HG03575 (cell line): ENCODE measurements at regions not wholly inside any gene's neighbourhood (a gene's known extent, or its start where the extent isn't known, plus 50 kb on each side); places are given as distances from the start of the nearest gene placed in this dataset.

ENCODE experiments used
- ATAC-seq: cut with Tn5 transposase; IDR thresholded peaks from one replicate; pipeline ENCODE4 v1.9.1; 2021; ENCODE audit not compliant: unreplicated experiment, insufficient number of reproducible peaks, low FRiP score; ENCODE audit errors: extremely low read depth

DNA sequence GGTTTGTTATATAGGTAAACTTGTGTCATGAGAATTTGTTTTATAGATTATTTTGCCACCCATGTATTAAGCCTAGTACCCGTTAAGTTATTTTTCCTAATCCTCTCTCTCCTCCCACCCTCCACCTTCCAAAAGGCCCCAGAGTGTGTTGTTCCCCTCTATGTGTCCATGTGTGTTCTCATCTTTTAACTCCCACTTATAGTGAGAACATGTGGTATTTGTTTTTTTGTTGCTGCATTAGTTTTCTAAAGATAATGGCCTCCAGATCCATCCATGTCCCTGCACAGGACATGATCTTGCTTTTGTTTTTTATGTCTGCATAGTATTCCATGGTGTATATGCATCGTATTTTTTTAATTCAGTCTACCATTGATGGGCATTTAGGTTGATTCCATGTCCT lies 1075.6 kb upstream of the CNTNAP5 start:
- ATAC-seq: no peak

DNA sequence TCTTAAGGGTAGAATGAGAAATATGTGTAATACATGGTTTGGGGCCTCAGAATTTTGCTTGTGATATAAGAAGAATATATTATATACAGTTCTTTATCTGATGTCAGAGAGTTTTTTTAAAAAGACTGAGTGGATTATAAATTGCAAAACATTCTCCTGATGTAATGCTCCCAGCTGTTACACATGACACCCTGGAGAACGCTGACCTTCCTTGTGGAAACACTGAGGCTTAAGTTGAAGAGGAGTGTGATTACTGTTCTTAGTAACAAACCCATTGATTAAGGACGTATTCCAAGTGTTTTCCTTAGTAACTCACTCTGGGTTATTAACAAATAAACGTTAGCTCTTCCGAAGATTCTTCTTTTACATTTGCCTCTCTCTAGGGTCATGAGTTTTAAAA lies 1069.3 kb upstream of the CNTNAP5 start:
- ATAC-seq: no peak

DNA sequence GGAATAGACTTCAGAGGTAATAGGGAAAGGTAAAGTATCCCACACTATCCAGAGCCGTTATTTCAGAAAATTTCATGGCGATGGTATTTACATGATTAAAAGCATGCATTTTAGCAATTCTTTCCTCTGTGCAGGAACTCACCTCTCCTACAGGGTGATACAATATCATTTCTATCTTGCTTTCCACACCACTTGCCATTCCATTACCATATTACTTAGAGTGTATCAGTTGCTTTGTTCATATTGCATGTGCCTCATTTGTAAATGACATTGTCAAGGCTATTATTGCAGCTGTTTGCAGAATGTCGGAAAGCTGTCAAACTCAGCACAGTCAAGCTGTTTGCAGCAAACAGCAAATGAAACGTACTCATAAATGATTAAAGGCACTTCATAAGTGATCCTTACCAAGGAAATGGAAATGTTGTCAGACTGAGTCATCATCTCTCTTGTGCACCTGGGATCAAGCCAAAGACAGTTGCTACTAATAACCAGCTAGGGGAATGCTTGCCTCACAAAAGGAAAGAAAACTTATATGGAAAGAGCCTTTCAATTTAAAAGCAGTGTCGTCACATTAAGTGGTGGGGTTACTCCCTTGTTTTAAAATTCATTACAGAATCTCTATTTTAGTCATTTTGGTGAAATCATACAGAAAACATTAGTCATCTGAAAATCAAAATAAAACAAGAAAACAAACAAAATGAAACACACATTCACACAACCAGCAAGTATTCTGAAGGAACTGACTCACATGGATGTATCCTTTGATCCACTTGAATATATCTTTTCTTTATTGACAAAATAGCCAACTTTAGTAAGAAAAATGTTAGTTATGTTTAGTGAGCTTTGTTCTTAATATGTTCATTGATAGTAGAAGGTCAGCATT lies 1064.1 kb upstream of the CNTNAP5 start:
- ATAC-seq: no peak

DNA sequence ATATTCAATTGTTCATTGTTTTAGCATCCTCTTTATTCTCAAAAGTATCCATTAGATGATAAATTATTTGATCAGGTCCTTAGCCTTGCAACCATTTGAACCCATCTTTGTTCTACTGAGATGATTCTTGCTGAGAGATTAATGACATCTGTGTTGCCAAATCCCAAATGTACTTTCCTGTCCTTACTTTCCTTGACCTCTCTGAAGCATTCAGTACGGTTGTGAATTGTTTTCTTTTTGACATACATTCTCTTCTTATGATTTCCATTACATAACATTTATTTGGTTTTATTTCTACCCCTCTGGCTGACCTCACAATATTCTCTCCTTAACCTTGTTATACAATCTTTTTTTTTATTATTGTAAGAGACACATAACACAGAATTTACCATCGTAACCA lies 1058.6 kb upstream of the CNTNAP5 start:
- ATAC-seq: no peak

DNA sequence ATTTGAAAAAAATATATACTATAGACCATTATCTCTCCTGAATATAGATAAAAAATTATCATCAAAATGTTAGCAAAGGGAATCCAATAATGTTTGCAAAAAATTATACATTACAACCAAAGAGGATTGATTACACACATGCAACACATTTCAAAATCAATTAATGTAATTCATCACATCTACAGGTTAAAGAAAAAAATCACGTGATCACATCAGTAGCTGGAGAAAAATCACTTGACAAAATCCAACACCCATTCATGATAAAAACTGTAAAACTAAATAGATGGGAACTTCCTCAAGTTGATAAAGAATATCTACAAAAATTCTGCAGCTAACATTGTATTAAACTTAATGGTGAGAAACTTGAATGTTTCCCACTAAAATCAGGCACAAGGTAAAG lies 1047.5 kb upstream of the CNTNAP5 start:
- ATAC-seq: no peak

DNA sequence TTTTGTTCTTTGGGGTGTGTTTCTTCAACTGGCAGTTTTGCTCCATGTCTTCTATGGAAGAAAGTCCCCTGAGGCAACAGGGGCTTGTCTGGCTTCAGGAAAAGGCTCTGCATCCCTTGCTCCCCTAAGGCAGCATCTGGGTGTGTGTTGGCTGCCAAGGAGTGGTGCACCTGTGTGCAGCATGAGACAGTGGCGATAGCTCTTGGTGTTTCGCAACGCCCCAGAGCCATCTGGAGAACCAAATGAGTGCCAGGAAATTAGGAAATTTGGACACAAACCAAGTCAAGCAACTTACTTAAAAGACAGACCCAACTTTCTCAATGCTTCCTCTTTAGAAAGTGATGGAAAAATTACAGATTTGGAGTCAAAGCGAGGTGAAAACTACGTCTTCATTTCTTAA lies 1044.4 kb upstream of the CNTNAP5 start:
- no peak for ATAC-seq

DNA sequence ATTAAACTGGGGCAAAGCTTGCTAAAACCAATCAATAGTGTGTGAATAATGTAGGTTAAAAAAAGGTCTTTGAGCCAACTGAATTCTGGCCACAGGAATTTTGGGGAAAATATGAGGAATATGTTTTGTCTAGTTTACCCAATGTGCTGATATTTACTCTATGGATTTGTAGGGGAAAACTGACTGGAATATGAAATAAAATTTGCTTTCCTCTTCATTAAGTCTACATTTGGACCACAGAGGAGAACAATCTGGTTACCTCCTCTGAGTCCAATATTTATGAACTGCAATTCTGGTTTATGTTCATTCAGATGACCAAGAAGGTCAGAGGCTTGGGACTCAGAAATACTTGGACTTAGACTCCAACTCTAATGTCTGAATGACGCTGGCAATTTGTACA lies 1042.2 kb upstream of the CNTNAP5 start:
- no peak for ATAC-seq

DNA sequence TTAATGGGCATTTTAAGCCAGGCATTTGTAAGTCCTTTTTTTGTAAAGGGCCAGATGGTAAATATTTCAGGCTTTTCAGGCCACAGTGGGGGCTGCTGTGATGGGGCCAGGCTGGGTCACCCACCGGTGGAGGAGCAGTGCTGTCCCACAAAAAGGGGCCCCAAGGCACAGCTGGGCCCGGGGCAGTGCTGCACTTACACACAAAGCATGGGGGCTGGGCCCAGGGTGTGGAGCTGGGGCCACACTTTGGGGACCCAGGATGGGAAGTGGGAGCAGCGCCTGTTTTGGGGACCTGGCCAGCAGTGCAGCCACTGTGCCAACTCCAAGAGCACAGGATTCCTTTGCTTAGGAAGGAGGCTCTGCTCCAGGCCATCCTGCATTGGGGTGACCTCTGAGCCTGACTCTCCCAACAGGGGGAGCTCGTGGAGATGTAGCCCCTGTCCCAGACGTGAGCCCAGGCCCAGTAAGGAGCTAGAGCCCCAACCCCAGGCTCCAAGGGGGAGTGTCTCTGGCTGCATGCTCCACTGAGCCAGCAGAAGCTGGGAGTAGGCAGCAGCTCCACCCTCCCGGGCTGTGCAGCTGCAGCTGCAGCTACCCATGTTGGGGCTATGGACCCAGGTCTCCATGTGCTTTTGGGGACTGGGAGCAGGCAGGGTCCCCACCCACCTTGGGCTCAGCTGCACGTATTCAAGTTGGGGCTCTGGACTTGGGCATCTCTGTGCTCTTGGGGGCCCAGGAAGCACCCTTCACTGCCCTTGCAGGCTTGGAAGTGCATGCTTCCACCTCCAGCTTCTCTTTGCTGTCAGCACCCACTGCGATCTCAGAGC lies 1036.5 kb upstream of the CNTNAP5 start:
- ATAC-seq: no peak

DNA sequence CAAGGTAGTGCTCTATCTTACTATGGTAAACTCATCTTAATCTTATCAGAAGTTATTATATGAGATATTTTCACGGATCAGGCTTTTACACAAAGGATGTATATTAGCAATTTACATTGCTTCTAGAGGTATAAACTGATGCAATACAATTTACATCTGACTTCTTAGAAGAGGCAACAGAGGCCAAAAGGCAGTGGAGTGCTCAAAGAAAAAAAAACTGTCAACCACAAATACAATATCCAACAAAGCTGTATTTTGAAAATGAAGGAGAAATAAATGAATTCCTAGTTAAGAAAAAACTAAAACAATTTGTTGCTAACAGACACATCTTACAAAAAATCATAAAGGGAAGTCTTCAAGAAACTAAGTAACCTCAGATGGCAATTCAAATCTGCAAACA lies 1031.5 kb upstream of the CNTNAP5 start:
- ATAC-seq: no peak

DNA sequence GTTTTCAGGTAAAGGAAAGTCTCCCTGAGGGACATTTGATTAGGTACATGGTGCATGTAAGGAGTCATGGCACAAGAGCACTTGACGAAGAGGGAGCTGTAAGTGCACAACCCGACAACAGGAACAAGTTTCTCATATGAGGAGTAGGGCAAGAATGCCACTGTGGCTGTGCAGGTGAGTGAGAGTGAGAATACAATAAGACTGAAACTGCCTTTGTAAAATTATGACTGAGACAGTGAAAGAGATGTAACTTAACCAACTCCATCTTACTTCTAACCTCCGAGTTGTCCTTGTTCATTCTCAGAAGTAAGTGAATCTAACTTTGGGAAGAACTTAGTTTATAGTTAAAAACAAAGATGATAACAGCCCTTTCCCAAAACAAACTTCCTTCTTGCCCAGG lies 1025.8 kb upstream of the CNTNAP5 start:
- no peak for ATAC-seq

DNA sequence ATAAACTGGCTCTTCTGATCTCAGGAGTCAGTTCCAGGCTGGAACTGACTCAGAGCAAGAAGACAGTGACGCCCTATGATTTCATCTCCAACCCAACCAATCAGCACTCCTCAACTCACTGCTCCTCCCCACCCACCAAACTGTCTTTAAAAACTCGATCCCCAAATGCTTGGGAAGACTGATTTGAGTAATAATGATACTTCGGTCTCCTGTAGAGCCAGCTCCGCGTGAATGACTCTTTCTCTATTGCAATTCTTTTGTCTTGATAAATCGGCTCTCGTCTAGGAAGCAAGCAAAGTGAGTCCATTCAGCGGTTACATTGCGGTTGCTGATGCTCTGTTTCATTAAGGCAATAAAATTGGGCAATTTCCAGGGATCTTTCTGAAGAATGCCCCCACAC lies 1025.3 kb upstream of the CNTNAP5 start:
- ATAC-seq: no peak

DNA sequence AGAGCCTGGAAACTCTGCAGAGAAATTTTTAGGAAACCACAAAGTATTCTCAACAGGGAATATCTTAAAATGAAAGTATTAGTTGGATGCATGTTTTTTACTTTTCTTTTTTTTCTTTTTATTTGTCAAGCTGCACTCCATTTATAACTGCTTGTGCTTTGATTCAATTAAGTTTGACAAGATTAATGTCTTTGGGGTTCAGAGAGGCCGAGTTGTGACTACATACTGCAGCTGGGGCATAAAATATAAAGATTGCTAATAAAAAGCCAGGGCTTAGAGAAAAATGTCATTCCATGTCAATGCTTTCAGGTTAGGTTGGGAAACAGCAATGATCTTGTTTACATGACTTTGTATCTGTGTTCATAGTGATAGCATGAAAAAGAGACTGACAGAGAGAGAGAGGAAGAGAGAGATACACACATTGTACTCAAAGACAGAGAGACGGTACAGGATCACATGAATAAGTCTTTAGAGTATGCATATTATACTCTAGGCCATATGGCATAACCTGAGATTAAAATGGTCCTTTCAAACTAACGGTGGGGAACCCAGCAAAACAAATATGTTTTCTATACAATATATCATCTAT lies 1022.3 kb upstream of the CNTNAP5 start:
- no peak for ATAC-seq

DNA sequence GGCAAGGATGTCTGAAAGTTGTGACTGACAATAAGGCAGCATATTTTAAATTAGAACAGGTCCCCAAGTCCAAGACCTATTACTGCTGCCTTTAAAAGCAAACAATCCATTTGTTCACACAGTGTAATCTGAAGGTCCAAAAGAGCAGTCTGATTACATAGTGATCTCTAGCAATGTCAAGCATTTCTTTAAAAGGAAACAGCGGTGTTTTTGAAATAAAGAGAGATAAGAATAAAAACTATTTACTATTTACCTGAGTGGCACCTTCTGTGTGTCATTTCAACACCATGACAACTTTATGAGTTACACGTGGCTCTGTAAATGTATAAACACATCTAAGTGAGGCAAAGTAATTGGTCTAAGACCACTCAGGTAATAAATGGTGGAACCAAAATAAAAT lies 1009.9 kb upstream of the CNTNAP5 start:
- ATAC-seq: no peak

DNA sequence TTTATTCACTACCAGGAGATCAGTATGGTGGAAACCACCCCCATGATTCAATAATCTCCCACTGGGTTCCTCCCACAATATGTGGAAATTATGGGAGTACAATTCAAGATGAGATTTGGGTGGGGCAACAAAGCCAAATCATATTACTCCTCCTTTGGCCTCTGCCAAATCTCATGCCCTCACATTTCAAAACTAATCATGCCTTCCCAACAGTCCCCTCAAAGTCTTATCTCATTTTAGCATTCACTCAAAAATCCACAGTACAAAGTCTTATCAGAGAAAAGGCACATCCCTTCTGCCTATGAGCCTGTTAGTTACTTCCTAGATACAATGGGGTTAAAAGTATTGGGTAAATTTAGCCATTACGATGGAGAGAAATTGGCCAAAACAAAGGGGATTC lies 989.5 kb upstream of the CNTNAP5 start:
- no peak for ATAC-seq

DNA sequence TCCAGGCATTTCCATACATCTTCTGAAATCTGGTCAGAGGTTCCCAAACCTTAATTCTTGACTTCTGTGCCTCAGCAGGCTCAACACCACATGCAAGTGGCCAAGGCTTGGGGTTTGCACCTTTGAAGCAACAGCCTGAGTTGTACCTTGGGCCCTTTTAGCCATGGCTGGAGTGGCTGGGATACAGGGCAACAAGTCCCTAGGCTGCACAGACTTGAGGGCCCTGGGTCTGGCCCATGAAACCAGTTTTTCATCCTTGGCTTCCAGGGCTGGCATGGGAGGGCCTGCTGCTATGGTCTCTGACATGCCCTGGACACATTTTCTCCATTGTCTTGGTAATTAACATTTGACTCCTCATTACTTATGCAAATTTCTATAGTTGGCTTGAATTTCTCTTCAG lies 988.8 kb upstream of the CNTNAP5 start:
- no peak for ATAC-seq

DNA sequence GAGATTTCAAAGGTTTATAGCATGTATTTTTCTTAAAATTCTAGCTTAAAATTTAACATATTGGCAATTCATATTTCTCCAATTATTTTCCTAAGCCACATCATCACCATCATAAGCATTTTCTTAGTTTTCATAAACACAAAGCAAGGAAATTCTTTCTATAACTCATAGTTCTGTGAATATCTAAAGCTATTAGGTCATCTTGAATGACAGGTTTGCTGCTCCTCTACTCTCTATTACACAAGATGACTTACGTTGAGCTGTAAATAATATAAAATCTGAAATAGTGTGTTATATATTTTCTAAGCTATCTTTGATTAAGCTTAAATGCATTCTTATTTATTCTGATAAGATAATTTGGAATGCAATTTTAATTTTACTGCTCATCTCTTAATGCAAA lies 984.6 kb upstream of the CNTNAP5 start:
- no peak for ATAC-seq

DNA sequence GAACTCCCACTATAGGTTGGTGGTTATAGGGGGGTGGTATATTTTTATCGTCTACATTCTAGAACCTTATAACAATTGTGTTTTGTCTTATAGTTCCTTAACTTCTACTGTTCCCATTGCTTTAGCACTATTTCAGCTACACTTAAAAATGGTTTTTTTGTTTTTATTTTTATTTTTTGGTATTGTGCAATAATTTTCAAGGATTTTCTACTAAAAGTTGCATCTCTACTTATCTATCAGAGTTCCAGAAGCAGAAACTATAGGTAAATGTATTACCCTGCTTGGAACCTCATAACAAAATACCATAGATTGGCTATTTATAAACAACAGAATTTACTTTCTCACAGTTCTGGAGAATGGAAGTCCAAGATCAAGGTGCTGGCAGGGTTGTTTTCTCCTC lies 981.6 kb upstream of the CNTNAP5 start:
- ATAC-seq: no peak

DNA sequence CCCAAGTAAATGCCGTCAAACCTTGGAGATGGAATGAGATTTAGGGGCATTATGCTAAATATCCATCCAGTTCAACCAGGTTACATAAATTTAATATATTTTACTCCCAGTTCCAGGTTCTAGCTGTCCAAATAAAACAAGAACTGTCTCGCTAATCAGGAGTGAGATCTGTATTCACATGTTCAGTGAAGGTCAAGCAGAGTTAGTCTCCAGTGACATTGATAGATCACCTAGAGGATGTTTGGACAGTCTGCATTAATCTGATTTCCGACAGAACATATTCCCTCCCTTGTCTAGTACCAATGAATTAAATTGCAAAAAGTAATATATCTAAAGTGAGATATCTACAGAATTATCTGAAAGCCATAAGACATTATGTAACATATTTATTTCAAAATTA lies 979.4 kb upstream of the CNTNAP5 start:
- no peak for ATAC-seq

DNA sequence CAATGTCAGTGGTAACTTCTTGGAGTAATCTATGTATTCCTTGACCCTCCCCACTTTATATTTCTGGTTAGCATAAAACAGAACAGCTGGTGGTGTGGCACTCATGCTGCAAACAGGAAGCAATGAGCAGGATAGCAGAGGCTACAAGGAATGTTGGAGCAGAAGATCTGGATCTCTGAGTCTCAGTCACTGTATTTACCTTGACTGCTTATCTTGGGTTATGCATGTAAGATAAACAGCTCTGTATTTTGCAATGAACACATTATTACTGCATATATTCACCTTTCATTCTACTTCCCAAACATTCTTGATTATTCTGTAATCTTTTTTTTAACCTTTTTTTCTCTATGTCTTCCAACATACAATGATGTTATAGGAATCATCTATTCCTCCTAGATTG lies 977.9 kb upstream of the CNTNAP5 start:
- ATAC-seq: no peak

DNA sequence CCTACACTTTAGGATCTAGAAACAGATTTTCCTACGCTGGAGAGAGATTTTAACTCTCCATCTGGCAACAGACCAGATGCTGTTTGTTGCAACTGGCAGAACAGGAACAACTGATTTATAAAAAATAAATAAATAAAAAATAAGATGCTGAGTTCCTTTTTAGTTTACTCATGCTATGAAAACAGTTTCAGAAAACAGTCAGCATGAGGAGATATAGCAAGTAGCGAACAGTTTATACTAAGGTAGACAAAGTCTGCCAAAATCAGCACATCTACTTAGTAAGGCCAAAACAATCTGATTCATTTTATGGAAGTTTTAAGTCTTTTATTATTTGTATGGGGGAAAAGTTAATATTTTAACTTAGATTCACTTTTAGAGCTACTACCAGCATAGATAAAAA lies 974.0 kb upstream of the CNTNAP5 start:
- ATAC-seq: no peak
